Fibroblast of pulmonary artery (primary cell): ENCODE measurements at regions not wholly inside any gene's neighbourhood (a gene's known extent, or its start where the extent isn't known, plus 50 kb on each side); places are given as distances from the start of the nearest gene placed in this dataset.

Source experiments
- DNase-seq: peaks from one replicate; pipeline ENCODE4 v3.0.0-alpha.2; 2010; ENCODE audit warnings: low read depth
- H3K4me3 ChIP-seq: replicated peaks from 2 replicates; pipeline ENCODE4 v1.5.1; 2011; ENCODE audit warnings: low read depth, mild to moderate bottlenecking, control low read depth, low read length, moderate library complexity
- TF ChIP-seq, protein P1 (sequence below): IDR thresholded peaks from 2 replicates; pipeline ENCODE4 v1.5.1; 2011; ENCODE audit warnings: mild to moderate bottlenecking, control low read depth, low read length, inconsistent platforms; ENCODE audit errors: missing control alignments

DNA sequence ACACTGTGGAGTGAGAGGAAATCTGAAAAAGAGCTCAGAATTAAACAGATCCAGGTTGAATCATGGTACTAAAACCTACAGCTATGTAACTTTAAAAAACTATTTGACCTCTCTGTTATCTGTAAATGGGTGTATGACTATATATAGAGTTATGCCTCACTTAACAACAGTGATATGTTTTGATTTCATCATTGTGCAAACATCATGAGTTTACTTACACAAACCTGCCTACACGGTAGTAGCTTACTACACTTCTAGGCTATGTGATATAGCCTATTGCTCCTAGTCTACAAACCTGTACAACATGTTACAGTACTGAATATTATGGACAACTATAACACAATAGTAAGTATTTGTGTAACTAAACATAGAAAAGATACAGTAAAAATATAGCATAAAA, 191.6 kb upstream of the MEIS2 start:
- H3K4me3 ChIP-seq, result no peak overlapping the region
- TF ChIP-seq, protein P1, sequence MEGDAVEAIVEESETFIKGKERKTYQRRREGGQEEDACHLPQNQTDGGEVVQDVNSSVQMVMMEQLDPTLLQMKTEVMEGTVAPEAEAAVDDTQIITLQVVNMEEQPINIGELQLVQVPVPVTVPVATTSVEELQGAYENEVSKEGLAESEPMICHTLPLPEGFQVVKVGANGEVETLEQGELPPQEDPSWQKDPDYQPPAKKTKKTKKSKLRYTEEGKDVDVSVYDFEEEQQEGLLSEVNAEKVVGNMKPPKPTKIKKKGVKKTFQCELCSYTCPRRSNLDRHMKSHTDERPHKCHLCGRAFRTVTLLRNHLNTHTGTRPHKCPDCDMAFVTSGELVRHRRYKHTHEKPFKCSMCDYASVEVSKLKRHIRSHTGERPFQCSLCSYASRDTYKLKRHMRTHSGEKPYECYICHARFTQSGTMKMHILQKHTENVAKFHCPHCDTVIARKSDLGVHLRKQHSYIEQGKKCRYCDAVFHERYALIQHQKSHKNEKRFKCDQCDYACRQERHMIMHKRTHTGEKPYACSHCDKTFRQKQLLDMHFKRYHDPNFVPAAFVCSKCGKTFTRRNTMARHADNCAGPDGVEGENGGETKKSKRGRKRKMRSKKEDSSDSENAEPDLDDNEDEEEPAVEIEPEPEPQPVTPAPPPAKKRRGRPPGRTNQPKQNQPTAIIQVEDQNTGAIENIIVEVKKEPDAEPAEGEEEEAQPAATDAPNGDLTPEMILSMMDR, result no peak
- DNase-seq, result peak; percentile 3

DNA sequence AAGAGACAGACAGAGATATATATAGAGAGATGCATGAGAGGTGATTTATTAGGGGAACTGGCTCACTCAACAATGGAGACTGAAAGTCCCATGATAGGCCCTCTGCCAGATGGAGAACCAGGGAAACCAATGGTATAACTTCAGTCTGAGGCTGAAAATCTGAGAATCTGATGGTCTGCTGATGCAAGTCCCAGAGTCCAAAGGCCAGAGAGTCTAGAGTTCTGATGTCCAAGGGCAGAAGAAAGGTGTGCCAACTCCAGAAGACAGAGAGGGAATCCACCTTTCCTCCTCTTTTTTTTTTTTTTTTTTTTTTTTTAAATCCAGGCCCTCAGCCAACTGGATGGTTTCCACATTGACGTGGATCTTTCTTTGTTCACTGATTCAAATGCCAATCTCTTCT, 197.9 kb upstream of the MEIS2 start:
- TF ChIP-seq, protein P1, result no peak
- no peak overlapping the region for H3K4me3 ChIP-seq
- no peak for DNase-seq

DNA sequence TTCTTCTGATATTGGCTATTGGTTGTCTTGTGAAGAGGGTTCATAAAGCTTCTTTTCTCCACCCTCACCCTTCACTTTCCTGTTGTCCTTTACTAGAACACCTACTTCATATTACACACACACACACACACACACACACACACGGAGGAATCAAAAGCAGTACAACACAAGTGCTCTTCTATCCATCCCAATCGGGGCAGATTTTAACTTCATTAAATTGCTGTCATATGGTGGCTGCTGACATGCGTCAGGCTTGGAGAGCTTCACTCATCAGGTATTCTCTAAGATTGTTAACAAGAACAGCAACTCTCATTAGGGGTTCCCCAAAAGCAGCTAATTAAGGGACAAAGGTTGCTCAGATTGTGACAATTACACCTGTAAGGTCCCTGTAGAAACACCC, 239.1 kb upstream of the MEIS2 start:
- no peak for DNase-seq
- H3K4me3 ChIP-seq, result no peak overlapping the region
- TF ChIP-seq, protein P1, result no peak

DNA sequence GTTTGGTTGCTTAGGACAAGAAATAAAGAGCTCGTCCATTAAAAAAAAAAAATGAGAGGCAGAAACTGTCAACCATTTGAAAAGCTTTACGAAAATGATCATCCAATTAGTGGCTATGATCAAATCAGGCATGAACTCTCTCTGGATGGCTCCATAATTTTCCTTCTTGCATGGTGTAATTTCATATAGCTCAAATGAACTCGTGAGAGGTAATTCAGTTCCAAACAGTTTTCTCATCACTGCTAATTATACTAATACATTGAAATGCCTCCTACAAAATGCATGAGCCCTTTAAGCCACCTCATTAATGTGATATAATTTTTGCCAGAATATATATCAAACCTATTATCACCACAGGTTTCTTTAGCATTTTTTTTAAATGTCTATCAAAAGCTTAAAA, 239.5 kb upstream of the MEIS2 start:
- no peak overlapping the region for H3K4me3 ChIP-seq
- TF ChIP-seq, protein P1, result no peak
- DNase-seq, result no peak

DNA sequence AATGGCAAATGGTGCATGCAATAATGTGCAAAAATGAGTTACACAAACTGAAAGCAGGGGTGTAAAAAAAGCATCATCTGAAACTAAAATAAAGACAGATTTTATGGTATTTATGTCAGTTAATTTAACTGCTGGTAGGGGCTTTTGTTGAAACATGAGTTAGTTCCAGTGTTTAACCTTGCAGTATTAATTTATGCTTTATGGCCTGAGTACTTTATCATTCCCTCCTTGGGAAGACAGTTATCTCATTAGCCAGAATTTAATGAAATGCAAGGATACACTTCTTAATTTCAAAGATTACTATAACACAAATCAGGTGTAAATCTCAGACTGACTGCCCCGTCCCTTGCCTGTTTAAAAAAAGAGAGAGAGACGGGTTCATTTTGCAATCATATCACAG, 240.1 kb upstream of the MEIS2 start:
- TF ChIP-seq, protein P1, result no peak
- H3K4me3 ChIP-seq, result no peak overlapping the region
- DNase-seq, result no peak

DNA sequence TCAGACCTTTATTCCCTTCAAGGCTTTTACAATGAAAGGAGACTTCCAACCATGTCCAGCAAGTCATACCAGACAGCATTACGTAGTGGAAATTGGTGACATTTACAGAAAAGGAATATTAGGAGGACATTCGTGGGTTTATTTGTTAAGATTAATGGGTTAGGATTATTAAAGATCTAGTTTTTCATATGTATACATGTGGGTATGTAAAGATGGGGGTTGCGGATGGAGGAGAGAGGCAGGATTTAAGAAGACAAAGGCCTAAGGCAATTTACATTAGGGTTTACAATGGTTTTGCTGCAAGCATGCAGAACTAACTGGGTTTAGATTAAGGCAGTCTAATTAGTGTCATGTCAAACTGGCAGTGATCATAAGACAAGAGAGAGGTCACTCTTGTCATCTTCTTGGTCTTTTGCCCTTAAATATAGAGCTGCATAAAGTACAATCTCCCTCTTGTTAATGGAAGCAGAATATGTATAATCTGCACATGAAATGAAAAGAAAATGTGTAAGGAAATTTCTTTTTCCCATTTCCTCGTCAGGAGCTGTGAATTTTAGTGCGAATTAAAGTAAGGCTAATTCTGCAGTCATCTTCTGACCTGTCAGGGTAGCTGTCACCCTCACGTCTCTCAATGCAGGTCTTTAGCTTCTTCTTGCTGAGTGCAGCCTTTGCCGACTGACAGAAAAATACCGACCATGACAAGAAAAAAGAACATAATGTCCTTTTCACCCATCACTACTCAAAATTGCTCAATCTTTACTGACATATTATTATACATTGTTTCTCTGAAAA, 258.9 kb upstream of the MEIS2 start:
- TF ChIP-seq, protein P1, result no peak
- no peak overlapping the region for H3K4me3 ChIP-seq
- no peak for DNase-seq

DNA sequence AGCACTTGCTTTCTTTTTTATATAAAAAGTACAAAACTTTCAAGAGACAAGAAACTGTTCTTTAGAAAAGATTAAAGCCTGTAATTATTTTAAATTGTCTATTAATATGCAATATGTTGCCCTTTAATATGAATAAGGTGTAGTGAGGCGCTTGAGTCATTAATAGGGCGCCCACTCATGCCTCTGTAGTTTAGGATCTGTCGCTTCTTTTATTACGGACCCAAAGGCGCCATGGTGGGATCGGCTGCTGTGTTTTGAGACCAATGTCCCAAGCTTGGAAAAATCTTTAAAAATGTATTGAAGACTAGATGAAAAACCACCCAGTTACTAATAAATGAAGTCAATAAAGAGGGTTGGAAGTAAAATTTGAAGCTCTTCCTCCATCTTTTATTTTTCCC, 259.5 kb upstream of the MEIS2 start:
- TF ChIP-seq, protein P1, result no peak
- no peak for DNase-seq
- no peak overlapping the region for H3K4me3 ChIP-seq
